ENCODE measurements at regions not wholly inside any gene's neighbourhood (a gene's known extent, or its start where the extent isn't known, plus 50 kb on each side); places are given as distances from the start of the nearest gene placed in this dataset.

DNA sequence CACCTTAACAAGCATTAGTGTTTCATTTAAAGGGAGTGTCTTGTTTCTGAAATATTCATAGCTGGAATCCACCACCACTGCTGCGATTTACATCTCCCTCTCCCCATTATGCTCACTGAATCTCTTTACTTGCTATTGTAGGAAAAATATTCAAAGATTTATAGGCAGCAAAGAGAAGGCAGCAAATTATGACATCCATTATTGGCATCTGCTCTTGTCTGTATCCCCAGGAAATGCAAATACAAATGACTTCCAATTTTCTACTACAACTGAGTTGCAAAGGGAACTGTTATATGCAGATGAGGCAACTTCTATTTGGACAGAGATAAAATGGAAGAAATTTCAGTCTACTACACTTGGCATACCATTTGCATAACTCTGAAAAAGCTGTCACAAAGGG, 88.4 kb upstream of the PRKD1 start:
- no peak for TF ChIP-seq TP53 (CRISPR knock-in tag; IDR thresholded peaks at IDR 0.05)
- TF ChIP-seq HOXB13 (CRISPR knock-in tag; IDR thresholded peaks at IDR 0.05; ENCODE audit: low read depth), result no peak
- no peak for TF ChIP-seq RFX5 (IDR thresholded peaks at IDR 0.05)
- TF ChIP-seq EP300 (IDR thresholded peaks at IDR 0.05), result no peak
- no peak for TF ChIP-seq CEBPB (IDR thresholded peaks at IDR 0.05)
- no peak for TF ChIP-seq ZFP36 (IDR thresholded peaks at IDR 0.05; ENCODE audit: borderline replicate concordance, partially characterized antibody)
- no peak for TF ChIP-seq RNF2 (IDR thresholded peaks at IDR 0.05; ENCODE audit: borderline replicate concordance, low read depth)
- TF ChIP-seq POLR2A (IDR thresholded peaks at IDR 0.05; ENCODE audit: low read length), result no peak
- TF ChIP-seq FOSB (CRISPR knock-in tag; IDR thresholded peaks at IDR 0.05), result no peak
- no peak for TF ChIP-seq ZC3H11A (IDR thresholded peaks at IDR 0.05)
- TF ChIP-seq HDAC2 (IDR thresholded peaks at IDR 0.05), result no peak
- 3% methylated on average over 1 of the region's 1 CpG for WGBS (ENCODE audit: missing lambda C conversion rate)
- Histone ChIP-seq H3K4me1 (no peaks in the 10 kb centered on the region), H3K9me3 (no peaks in the 10 kb centered on the region), H3K27ac (no peak overlapping the region), H3K4me2 (no peak overlapping the region), H3K4me3 (no peak overlapping the region)
- no peak for ATAC-seq
- ChIA-PET POLR2A (no interaction called here), CTCF (no interaction called here)
- FAIRE-seq, result no peak
- DNase-seq (ENCODE audit: low read depth in 1 of 2, low spot score in 1 of 2), result no peak

GRCh38 chr14:30017370-30017993, 89.8 kb upstream of the PRKD1 start:
- DNase-seq (ENCODE audit: low read depth in 1 of 2, low spot score in 1 of 2), result no peak
- no peak for ATAC-seq
- Histone ChIP-seq H3K4me3 (no peak overlapping the region), H3K27ac (no peak overlapping the region), H3K4me1 (no peaks in the 10 kb centered on the region), H3K4me2 (no peak overlapping the region), H3K9me3 (no peaks in the 10 kb centered on the region)
- CTCF ChIA-PET, result no interaction called here
- POLR2A ChIA-PET, result no interaction called here
- no peak for TF ChIP-seq FOXS1 (CRISPR knock-in tag; IDR thresholded peaks at IDR 0.05)
- no peak for TF ChIP-seq POLR2AphosphoS2 (conservative IDR thresholded peaks at IDR 0.05; ENCODE audit: low read length)
- TF ChIP-seq PBX3 (IDR thresholded peaks at IDR 0.05), result no peak
- TF ChIP-seq, protein P1, sequence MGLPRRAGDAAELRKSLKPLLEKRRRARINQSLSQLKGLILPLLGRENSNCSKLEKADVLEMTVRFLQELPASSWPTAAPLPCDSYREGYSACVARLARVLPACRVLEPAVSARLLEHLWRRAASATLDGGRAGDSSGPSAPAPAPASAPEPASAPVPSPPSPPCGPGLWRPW (IDR thresholded peaks at IDR 0.05), result no peak
- FAIRE-seq, result no peak
- 9% methylated on average over 2 of the region's 2 CpGs for WGBS (ENCODE audit: missing lambda C conversion rate)

GRCh38 chr14:30020271-30020670, 92.6 kb upstream of the PRKD1 start:
- ATAC-seq, result no peak
- CTCF ChIA-PET, result interaction anchor here (0.8 to 1.0 kb wide), 2 partner anchors 15 to 471 kb away, joined by 3 read pairs; no protein-coding TSS in a partner anchor

GRCh38 chr14:30020687-30021086, 93.0 kb upstream of the PRKD1 start:
- no peaks in the 10 kb centered on the region for H3K4me1 ChIP-seq
- ChIA-PET POLR2A (no interaction called here), CTCF (interaction anchor here (1.0 kb wide), 1 partner anchor 15 kb away, joined by 3 read pairs; no protein-coding TSS in a partner anchor)
- no peak for FAIRE-seq
- no peak overlapping the region for H3K27ac ChIP-seq
- WGBS (ENCODE audit: missing lambda C conversion rate), result 47% methylated on average over 1 of the region's 1 CpG
- H3K4me3 ChIP-seq, result no peak overlapping the region
- no peak for DNase-seq (ENCODE audit: low read depth in 1 of 2, low spot score in 1 of 2)
- no peak overlapping the region for H3K4me2 ChIP-seq
- ATAC-seq, result no peak
- H3K9me3 ChIP-seq, result no peaks in the 10 kb centered on the region
- TF ChIP-seq MYC (IDR thresholded peaks at IDR 0.05; ENCODE audit: borderline replicate concordance, low read length) (no peak), PHF8 (IDR thresholded peaks at IDR 0.05; ENCODE audit: borderline replicate concordance, low read depth) (no peak), MAFK (IDR thresholded peaks at IDR 0.05; ENCODE audit: partially characterized antibody) (no peak), JUN (IDR thresholded peaks at IDR 0.05) (no peak), MAZ (IDR thresholded peaks at IDR 0.05; ENCODE audit: borderline replicate concordance, low read depth, low read length) (no peak), CBX2 (IDR thresholded peaks at IDR 0.05; ENCODE audit: borderline replicate concordance, low read depth) (no peak), CHD4 (IDR thresholded peaks at IDR 0.05; ENCODE audit: borderline replicate concordance) (no peak), EP300 (IDR thresholded peaks at IDR 0.05) (no peak), NR3C1 (IDR thresholded peaks at IDR 0.05) (no peak)
- TF ChIP-seq, protein P1 (IDR thresholded peaks at IDR 0.05), result no peak
- TF ChIP-seq, protein P2, sequence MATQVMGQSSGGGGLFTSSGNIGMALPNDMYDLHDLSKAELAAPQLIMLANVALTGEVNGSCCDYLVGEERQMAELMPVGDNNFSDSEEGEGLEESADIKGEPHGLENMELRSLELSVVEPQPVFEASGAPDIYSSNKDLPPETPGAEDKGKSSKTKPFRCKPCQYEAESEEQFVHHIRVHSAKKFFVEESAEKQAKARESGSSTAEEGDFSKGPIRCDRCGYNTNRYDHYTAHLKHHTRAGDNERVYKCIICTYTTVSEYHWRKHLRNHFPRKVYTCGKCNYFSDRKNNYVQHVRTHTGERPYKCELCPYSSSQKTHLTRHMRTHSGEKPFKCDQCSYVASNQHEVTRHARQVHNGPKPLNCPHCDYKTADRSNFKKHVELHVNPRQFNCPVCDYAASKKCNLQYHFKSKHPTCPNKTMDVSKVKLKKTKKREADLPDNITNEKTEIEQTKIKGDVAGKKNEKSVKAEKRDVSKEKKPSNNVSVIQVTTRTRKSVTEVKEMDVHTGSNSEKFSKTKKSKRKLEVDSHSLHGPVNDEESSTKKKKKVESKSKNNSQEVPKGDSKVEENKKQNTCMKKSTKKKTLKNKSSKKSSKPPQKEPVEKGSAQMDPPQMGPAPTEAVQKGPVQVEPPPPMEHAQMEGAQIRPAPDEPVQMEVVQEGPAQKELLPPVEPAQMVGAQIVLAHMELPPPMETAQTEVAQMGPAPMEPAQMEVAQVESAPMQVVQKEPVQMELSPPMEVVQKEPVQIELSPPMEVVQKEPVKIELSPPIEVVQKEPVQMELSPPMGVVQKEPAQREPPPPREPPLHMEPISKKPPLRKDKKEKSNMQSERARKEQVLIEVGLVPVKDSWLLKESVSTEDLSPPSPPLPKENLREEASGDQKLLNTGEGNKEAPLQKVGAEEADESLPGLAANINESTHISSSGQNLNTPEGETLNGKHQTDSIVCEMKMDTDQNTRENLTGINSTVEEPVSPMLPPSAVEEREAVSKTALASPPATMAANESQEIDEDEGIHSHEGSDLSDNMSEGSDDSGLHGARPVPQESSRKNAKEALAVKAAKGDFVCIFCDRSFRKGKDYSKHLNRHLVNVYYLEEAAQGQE (IDR thresholded peaks at IDR 0.05), result no peak

More at GRCh38 chr14:30020271-30020670, 92.6 kb upstream of the PRKD1 start:
- no peaks in the 10 kb centered on the region for H3K9me3 ChIP-seq
- FAIRE-seq, result no peak
- POLR2A ChIA-PET, result no interaction called here
- 6% methylated on average over 2 of the region's 2 CpGs for WGBS (ENCODE audit: missing lambda C conversion rate)
- no peak overlapping the region for H3K4me2 ChIP-seq
- no peak overlapping the region for H3K27ac ChIP-seq
- H3K4me1 ChIP-seq, result no peaks in the 10 kb centered on the region
- TF ChIP-seq, protein P3, sequence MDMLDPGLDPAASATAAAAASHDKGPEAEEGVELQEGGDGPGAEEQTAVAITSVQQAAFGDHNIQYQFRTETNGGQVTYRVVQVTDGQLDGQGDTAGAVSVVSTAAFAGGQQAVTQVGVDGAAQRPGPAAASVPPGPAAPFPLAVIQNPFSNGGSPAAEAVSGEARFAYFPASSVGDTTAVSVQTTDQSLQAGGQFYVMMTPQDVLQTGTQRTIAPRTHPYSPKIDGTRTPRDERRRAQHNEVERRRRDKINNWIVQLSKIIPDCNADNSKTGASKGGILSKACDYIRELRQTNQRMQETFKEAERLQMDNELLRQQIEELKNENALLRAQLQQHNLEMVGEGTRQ (IDR thresholded peaks at IDR 0.05), result no peak
- no peak for TF ChIP-seq GATA3 (IDR thresholded peaks at IDR 0.05; ENCODE audit: borderline replicate concordance)
- TF ChIP-seq ZNF302 (CRISPR knock-in tag; IDR thresholded peaks at IDR 0.05), result no peak
- no peak for TF ChIP-seq HOXA7 (CRISPR knock-in tag; IDR thresholded peaks at IDR 0.05)
- TF ChIP-seq JUNB (IDR thresholded peaks at IDR 0.05), result no peak
- H3K4me3 ChIP-seq, result no peak overlapping the region
- DNase-seq (ENCODE audit: low read depth in 1 of 2, low spot score in 1 of 2), result no peak
